NCI-H226 (cell line): ENCODE measurements at regions not wholly inside any gene's neighbourhood (a gene's known extent, or its start where the extent isn't known, plus 50 kb on each side); places are given as distances from the start of the nearest gene placed in this dataset.
A peak's percentile ranks its signal among the peaks of the same experiment; 100 is the strongest.

Experiments
- DNase-seq: peaks from one replicate; pipeline ENCODE4 v3.0.0-alpha.2; 2015

GRCh38 chr7:115552766-115553165 lies 477.8 kb downstream of the TFEC start:
- no peak for DNase-seq

DNA sequence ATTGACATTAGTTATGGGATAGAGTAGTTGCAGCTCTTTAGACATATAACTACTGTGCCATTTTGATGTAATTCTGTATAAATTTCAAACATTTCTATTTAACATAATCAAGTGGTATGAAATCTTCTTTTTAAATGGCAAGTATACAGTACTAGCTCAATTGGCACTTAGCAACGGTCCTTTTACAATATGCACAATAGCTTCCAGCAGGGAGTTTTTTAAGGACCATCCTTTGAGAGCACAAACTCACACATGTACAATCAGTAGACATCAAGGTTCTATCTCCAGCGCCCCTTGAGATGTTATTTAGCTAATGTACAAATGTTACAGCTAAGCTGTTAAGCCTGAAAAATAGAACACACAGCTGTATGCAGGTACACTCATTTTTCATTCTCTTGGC lies 480.7 kb downstream of the TFEC start:
- DNase-seq, result no peak

DNA sequence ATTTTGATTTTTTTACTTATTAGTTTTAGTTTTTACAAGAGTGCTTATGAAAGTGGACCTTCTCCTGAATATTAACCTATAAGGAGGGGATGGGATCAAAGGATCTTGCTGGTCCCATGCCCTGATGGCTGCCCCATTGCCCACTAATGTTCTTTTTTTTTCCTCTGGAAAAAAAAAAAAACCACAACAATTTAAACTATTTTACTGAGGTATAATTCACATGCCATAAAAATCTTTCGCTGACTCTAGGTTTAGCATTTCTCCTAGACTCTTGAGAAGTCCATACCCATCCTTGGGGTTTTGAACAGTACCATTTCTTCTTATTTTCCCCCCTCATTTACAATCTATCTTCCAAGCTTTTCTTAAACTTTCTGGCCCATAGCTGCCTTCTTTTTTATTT lies 481.8 kb downstream of the TFEC start:
- no peak for DNase-seq

- no peak for DNase-seq
Measured at GRCh38 chr7:115546790-115547189, 483.8 kb downstream of the TFEC start.

DNA sequence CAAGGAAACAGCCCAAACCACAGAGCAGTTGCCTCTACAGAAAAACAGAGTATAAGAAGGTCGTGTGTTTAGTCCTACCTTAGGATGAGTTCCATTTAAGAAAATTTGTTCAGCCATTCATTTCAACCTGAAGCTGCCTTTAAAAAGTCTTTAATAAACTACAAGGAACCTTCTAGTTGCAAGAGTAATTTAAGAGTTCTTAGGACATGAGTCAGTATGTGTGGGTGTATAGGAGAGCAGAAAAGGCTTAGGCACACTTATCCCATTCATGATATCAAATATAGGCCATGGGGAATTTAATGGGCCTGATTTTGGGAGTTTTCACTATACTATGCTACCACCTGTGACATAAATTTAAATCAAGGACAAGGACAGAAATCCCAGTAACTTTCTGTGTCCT lies 496.8 kb downstream of the TFEC start:
- peak; percentile 7 for DNase-seq

DNA sequence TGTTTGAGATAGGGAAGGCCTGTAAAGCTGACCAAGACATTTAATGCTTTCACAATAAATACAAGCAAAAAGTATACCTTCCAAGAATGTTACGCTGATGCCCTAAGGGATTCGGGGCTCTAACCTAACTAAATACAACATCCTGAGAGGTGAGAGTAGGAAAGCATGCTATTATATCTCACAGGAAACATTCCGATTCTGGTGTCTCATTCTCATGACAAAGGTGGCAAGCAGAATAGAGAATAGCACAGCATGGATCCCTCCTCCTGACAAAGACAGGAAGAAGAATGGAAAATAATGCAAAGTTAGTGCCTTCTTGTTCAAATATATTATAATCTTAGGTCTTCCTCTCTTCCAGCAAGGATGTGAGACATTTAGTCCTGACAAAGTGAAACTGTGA lies 504.3 kb downstream of the TFEC start:
- DNase-seq, result no peak

- DNase-seq, result no peak
Measured at GRCh38 chr7:115522174-115522573, 508.4 kb downstream of the TFEC start.

DNA sequence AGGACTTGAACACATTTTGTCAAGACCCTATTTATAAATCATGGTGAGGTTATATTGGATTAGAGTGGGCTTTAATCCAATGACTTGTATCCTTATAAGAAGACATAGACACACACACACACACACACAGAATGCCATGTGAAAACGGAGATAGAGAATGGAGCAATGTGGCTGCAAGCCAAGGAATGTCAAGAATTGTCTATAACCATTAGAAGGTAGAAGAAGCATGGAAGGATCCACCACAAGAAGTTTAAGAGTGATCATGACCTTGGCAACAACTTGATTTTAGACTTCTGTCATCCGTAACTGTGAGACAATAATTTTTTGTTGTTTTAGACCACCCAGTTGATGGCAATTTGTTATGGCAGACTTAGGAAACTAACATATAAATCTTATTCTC lies 514.2 kb downstream of the TFEC start:
- DNase-seq, result peak; percentile 4

GRCh38 chr7:115511330-115511729 lies 519.2 kb downstream of the TFEC start:
- no peak for DNase-seq

DNA sequence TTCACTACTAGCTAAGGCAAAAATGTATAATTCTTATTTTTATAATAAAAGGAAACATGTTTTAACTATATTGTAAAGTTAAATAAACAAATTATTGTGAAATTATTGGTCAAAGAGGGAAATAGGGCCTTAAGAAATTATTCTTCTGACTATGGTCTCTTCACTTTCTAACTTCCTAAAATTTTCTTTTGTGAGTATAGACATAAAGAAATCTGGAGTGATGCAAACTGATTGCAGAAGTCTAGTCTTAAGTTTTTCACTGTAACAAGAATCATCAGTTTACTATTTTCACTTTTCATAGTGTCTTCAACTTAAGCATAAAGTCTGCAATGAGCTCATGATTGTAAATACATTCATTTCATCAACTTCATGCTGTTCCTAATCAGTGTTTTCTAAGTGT lies 525.4 kb downstream of the TFEC start:
- no peak for DNase-seq

- DNase-seq, result no peak
Measured at GRCh38 chr7:115499956-115500355, 530.6 kb downstream of the TFEC start.

GRCh38 chr7:115496006-115496405 lies 534.6 kb downstream of the TFEC start:
- no peak for DNase-seq

- DNase-seq, result no peak
Measured at GRCh38 chr7:115494529-115495147, 535.9 kb downstream of the TFEC start.

- no peak for DNase-seq
Measured at GRCh38 chr7:115493381-115493780, 537.2 kb downstream of the TFEC start.

GRCh38 chr7:115491744-115492380 lies 538.7 kb downstream of the TFEC start:
- DNase-seq, result no peak

DNA sequence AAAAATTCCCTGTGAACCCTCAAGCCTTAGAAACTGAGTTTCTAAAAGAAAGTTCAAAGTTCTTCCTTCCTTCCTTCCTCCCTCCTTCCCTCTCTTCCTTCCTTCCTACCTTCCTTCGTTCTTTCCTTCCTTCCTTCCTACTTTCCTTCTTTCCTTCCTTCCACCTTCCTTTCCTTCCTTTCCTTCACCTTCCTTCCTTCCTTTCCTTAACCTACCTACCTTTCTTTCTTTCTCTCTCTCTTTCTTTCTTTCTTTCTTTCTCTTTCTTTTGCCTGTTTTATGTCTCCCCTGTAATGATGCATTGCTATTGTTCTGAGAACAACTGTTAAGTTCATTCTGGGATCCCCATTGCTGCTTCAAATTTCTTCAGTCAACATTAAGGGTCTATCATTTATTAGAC lies 551.1 kb downstream of the TFEC start:
- no peak for DNase-seq

- DNase-seq, result no peak
Measured at GRCh38 chr7:115478426-115478825, 552.1 kb downstream of the TFEC start.

DNA sequence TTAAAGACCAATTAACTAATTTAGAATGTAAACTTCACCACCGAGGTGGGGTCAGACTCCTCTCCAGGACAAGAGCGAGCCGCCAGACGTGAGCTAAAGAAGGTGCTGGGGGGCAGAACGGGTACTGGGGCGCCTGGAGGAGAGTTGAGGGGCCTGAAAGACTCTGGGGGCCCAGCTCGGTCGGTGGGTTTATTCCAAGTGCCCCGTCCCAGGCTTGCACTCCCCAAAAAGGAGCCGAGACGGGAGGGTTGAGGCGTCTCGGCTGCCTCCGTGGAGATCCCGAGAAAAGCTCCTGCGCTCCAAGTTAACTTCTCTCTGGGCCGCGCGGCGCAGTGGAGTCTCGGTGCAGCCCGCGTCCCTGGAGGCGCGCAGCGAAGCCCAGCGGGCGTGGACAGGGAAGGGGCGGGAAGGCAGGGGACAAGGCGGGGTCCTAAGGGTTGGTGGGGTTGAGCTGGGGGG lies 553.3 kb downstream of the TFEC start:
- DNase-seq, result no peak

DNA sequence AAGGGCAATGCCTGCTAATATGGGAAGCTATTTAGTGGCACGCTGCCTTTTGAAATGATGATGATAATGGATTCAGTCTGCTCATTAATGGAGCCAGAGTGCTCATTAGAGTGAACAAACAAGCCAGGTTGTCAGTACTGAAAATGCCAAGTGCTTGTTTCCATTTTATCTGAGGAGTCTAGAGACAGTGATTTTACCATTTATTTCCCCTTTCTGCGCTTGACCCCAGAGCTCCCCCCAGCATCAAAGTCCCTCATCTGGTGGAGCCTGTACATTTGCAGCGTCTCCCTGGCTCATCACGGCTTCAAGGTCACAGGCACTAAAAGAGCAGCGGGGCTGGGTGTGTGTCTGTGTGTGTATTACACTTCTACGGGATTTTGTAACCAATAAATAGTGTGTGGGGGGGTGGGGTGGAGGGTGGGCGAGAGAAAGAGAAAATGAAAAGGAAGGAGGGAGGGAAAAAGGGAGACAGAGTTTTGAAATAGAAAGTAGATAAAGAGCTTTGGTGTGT lies 553.8 kb downstream of the TFEC start:
- DNase-seq, result no peak

- DNase-seq, result no peak
Measured at GRCh38 chr7:115475761-115476385, 554.0 kb downstream of the MDFIC start.

- no peak for DNase-seq
Measured at GRCh38 chr7:115475206-115475605, 553.3 kb downstream of the MDFIC start.

DNA sequence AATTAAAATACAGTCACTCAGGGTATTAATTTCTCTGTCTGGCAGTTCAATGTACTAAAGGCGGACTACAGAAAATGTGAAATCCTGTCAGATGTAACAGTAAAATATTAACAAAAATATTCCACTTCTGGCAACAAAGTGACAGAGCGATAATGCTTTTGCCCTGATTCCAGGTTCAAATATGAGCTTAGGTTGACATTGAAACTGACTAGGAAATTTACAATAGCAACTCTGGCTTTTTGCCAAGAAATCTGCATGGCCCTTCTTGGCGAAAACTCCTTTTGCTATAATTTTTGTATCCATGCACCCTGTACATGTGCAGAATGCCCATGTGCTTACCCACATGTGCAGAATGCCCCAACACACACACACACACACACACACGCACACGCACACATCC lies 552.2 kb downstream of the MDFIC start:
- no peak for DNase-seq

DNA sequence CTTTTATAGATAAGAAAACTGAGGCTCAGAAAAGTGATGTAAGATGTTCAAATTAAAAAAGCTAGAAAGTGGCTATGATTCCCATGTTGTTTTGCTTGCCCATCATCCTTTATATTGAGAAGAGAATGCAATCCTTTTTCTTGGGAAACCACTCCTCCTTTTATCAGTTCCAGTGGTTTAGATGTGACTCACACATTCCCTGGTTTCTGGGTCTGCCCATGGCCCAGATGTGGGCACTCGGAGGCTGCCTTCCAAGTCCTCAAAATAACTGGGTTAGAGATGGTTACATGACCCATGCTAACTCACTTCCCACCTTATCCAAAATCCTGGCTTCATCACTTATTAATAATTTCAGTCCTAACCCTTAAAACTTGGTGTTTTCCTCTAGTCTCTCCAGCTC lies 550.0 kb downstream of the MDFIC start:
- DNase-seq, result peak; percentile 24

- DNase-seq, result no peak
Measured at GRCh38 chr7:115462301-115463015, 540.6 kb downstream of the MDFIC start.
